Activated T-helper 1 cell treated with anti-CD3 and anti-CD28 coated beads, Interleukin-12 subunit alpha, Interleukin-12 subunit beta, Interleukin-2, Interleukin-4 antibody, amounts not matched to agents 30 ng/mL and 10 ng/mL and 1 ng/mL, durations not matched to agents 14 hours and 24 hours and 36 hours (primary cell): ENCODE measurements at regions not wholly inside any gene's neighbourhood (a gene's known extent, or its start where the extent isn't known, plus 50 kb on each side); places are given as distances from the start of the nearest gene placed in this dataset.
"Not testable (repeated sequence)": the region's sequence is repeated elsewhere in the genome, so short reads cannot be mapped to it uniquely, and the experiment has no call there.

ENCODE experiments used
- DNase-seq: peaks from one replicate; pipeline ENCODE4 v3.0.0; 2021; ENCODE audit warnings: low spot score
- H3K27ac Mint-ChIP-seq: one replicate; pipeline ENCODE4 v1.8.0; 2021; ENCODE audit warnings: mild to moderate bottlenecking, mixed read lengths
- H3K27me3 Mint-ChIP-seq: one replicate; pipeline ENCODE4 v1.8.0; 2022; ENCODE audit warnings: mild to moderate bottlenecking, moderate library complexity, mixed read lengths; ENCODE audit not compliant: insufficient read depth
- H3K36me3 Mint-ChIP-seq: one replicate; pipeline ENCODE4 v1.8.0; 2021; ENCODE audit warnings: low read depth, mixed read lengths
- H3K4me1 Mint-ChIP-seq: one replicate; pipeline ENCODE4 v1.8.0; 2021; ENCODE audit warnings: low read depth, mixed read lengths
- H3K4me3 Mint-ChIP-seq: one replicate; pipeline ENCODE4 v1.8.0; 2021; ENCODE audit warnings: mild to moderate bottlenecking, moderate library complexity, mixed read lengths
- H3K9me3 Mint-ChIP-seq: one replicate; pipeline ENCODE4 v1.8.0; 2021; ENCODE audit warnings: mixed read lengths
- intact Hi-C: fragments of 100-400 bp; cut with micrococcal nuclease; formaldehyde crosslinking; loops from one replicate; pipeline ENCODE4 v1.15.1; 2024

- no peak for DNase-seq
- no peaks in the 10 kb centered on the region for H3K36me3 Mint-ChIP-seq
- intact Hi-C loops = no loop called here
- no peak overlapping the region for H3K27ac Mint-ChIP-seq
- no peak overlapping the region for H3K4me3 Mint-ChIP-seq
- H3K4me1 Mint-ChIP-seq = no peaks in the 10 kb centered on the region
- peaks cover 25% of the 10 kb centered on the region for H3K9me3 Mint-ChIP-seq
- H3K27me3 Mint-ChIP-seq = no peaks in the 10 kb centered on the region
Measured at GRCh38 chr14:28629328-28630004, 137.1 kb upstream of the FOXG1 start.

- intact Hi-C loops = no loop called here
- Mint-ChIP-seq H3K4me3 (no peak overlapping the region), H3K27me3 (no peaks in the 10 kb centered on the region), H3K27ac (no peak overlapping the region), H3K4me1 (no peaks in the 10 kb centered on the region), H3K9me3 (peaks cover 25% of the 10 kb centered on the region), H3K36me3 (no peaks in the 10 kb centered on the region)
- DNase-seq = no peak
Measured at GRCh38 chr14:28630100-28630499, 136.5 kb upstream of the FOXG1 start.

- intact Hi-C loops = no loop called here
- H3K36me3 Mint-ChIP-seq = no peaks in the 10 kb centered on the region
- H3K27ac Mint-ChIP-seq = no peak overlapping the region
- no peaks in the 10 kb centered on the region for H3K27me3 Mint-ChIP-seq
- H3K4me3 Mint-ChIP-seq = no peak overlapping the region
- no peak for DNase-seq
- H3K9me3 Mint-ChIP-seq = peaks cover 11% of the 10 kb centered on the region
- H3K4me1 Mint-ChIP-seq = no peaks in the 10 kb centered on the region
Measured at GRCh38 chr14:28635387-28635786, 131.2 kb upstream of the FOXG1 start.

- H3K27ac Mint-ChIP-seq, H3K27me3 Mint-ChIP-seq, DNase-seq, intact Hi-C loops, H3K4me3 Mint-ChIP-seq, H3K4me1 Mint-ChIP-seq, H3K36me3 Mint-ChIP-seq: not testable (repeated sequence)
- peaks cover 12% of the 10 kb centered on the region for H3K9me3 Mint-ChIP-seq
Measured at GRCh38 chr14:28635816-28636215, 130.8 kb upstream of the FOXG1 start.

- H3K27me3 Mint-ChIP-seq = not testable (repeated sequence)
Measured at GRCh38 chr14:28641189-28641588, 125.4 kb upstream of the FOXG1 start.

GRCh38 chr14:28651148-28651547 lies 115.4 kb upstream of the FOXG1 start:
- DNase-seq = no peak
- Mint-ChIP-seq H3K9me3 (peaks cover 19% of the 10 kb centered on the region), H3K27ac (no peak overlapping the region), H3K36me3 (no peaks in the 10 kb centered on the region), H3K4me3 (no peak overlapping the region), H3K27me3 (no peaks in the 10 kb centered on the region), H3K4me1 (no peaks in the 10 kb centered on the region)
- intact Hi-C loops = no loop called here

More at GRCh38 chr14:28641189-28641588, 125.4 kb upstream of the FOXG1 start:
- H3K4me1 Mint-ChIP-seq, DNase-seq, H3K27ac Mint-ChIP-seq, H3K36me3 Mint-ChIP-seq, intact Hi-C loops, H3K4me3 Mint-ChIP-seq: not testable (repeated sequence)
- peaks cover 11% of the 10 kb centered on the region for H3K9me3 Mint-ChIP-seq

GRCh38 chr14:28652782-28653181 lies 113.8 kb upstream of the FOXG1 start:
- Mint-ChIP-seq H3K4me1 (no peaks in the 10 kb centered on the region), H3K36me3 (no peaks in the 10 kb centered on the region), H3K27me3 (no peaks in the 10 kb centered on the region), H3K9me3 (peaks cover 17% of the 10 kb centered on the region), H3K27ac (no peak overlapping the region), H3K4me3 (no peak overlapping the region)
- DNase-seq = no peak
- intact Hi-C loops = no loop called here

- no peaks in the 10 kb centered on the region for H3K4me1 Mint-ChIP-seq
- intact Hi-C loops = no loop called here
- H3K27ac Mint-ChIP-seq = no peak overlapping the region
- H3K9me3 Mint-ChIP-seq = peaks cover 15% of the 10 kb centered on the region
- DNase-seq = no peak
- no peak overlapping the region for H3K4me3 Mint-ChIP-seq
- H3K27me3 Mint-ChIP-seq = no peaks in the 10 kb centered on the region
- no peaks in the 10 kb centered on the region for H3K36me3 Mint-ChIP-seq
Measured at GRCh38 chr14:28653521-28653920, 113.1 kb upstream of the FOXG1 start.

GRCh38 chr14:28656704-28657255 lies 109.8 kb upstream of the FOXG1 start:
- no peak overlapping the region for H3K4me3 Mint-ChIP-seq
- no peaks in the 10 kb centered on the region for H3K27me3 Mint-ChIP-seq
- no peak for DNase-seq
- H3K36me3 Mint-ChIP-seq = no peaks in the 10 kb centered on the region
- H3K9me3 Mint-ChIP-seq = peaks cover 7% of the 10 kb centered on the region
- no peaks in the 10 kb centered on the region for H3K4me1 Mint-ChIP-seq
- intact Hi-C loops = no loop called here
- no peak overlapping the region for H3K27ac Mint-ChIP-seq

- H3K9me3 Mint-ChIP-seq = peaks cover 4% of the 10 kb centered on the region
- DNase-seq = no peak
- intact Hi-C loops = no loop called here
- H3K4me1 Mint-ChIP-seq = no peaks in the 10 kb centered on the region
- H3K27ac Mint-ChIP-seq = no peak overlapping the region
- no peak overlapping the region for H3K4me3 Mint-ChIP-seq
- no peaks in the 10 kb centered on the region for H3K36me3 Mint-ChIP-seq
- no peaks in the 10 kb centered on the region for H3K27me3 Mint-ChIP-seq
Measured at GRCh38 chr14:28661171-28661772, 105.3 kb upstream of the FOXG1 start.

- no peak for DNase-seq
- Mint-ChIP-seq H3K4me1 (no peaks in the 10 kb centered on the region), H3K4me3 (no peak overlapping the region), H3K27me3 (no peaks in the 10 kb centered on the region), H3K36me3 (no peaks in the 10 kb centered on the region), H3K9me3 (peaks cover 4% of the 10 kb centered on the region), H3K27ac (no peak overlapping the region)
- intact Hi-C loops = no loop called here
Measured at GRCh38 chr14:28666961-28667360, 99.6 kb upstream of the FOXG1 start.

GRCh38 chr14:28671425-28671824 lies 95.2 kb upstream of the FOXG1 start:
- peaks cover 20% of the 10 kb centered on the region for H3K9me3 Mint-ChIP-seq
- intact Hi-C loops = no loop called here
- H3K27me3 Mint-ChIP-seq = no peaks in the 10 kb centered on the region
- H3K36me3 Mint-ChIP-seq = no peaks in the 10 kb centered on the region
- H3K4me3 Mint-ChIP-seq = no peak overlapping the region
- H3K4me1 Mint-ChIP-seq = no peaks in the 10 kb centered on the region
- no peak for DNase-seq
- no peak overlapping the region for H3K27ac Mint-ChIP-seq

GRCh38 chr14:28673056-28673455 lies 93.5 kb upstream of the FOXG1 start:
- intact Hi-C loops = no loop called here
- H3K4me1 Mint-ChIP-seq = no peaks in the 10 kb centered on the region
- H3K36me3 Mint-ChIP-seq = no peaks in the 10 kb centered on the region
- no peak overlapping the region for H3K4me3 Mint-ChIP-seq
- peaks cover 20% of the 10 kb centered on the region for H3K9me3 Mint-ChIP-seq
- no peak overlapping the region for H3K27ac Mint-ChIP-seq
- no peaks in the 10 kb centered on the region for H3K27me3 Mint-ChIP-seq
- no peak for DNase-seq
